Choroid plexus epithelial cell (primary cell): ENCODE measurements at regions not wholly inside any gene's neighbourhood (a gene's known extent, or its start where the extent isn't known, plus 50 kb on each side); places are given as distances from the start of the nearest gene placed in this dataset.
"Not testable (repeated sequence)": the region's sequence is repeated elsewhere in the genome, so short reads cannot be mapped to it uniquely, and the experiment has no call there.

Experiments used
- DNase-seq: peaks from one replicate; pipeline ENCODE4 v3.0.0-alpha.2; 2010; ENCODE audit warnings: low read depth
- H3K4me3 ChIP-seq: 2 replicates; pipeline ENCODE4 v1.5.1; 2011; ENCODE audit warnings: low read depth, mild to moderate bottlenecking, control low read depth, low read length, moderate library complexity
- CTCF ChIP-seq: conservative IDR thresholded peaks from 2 replicates; pipeline ENCODE4 v1.5.1; 2011; ENCODE audit warnings: low read depth, mild to moderate bottlenecking, control low read depth, inconsistent platforms, low read length, moderate library complexity

GRCh38 chr3:106065831-106066230, 197.0 kb upstream of the CBLB start:
- no peak for TF ChIP-seq CTCF
- no peak overlapping the region for H3K4me3 ChIP-seq
- no peak for DNase-seq

- no peak for TF ChIP-seq CTCF
- no peak for DNase-seq
Observed at GRCh38 chr3:106067711-106068110, 198.9 kb upstream of the CBLB start.

GRCh38 chr3:106068381-106068780, 199.6 kb upstream of the CBLB start:
- DNase-seq, result no peak
- TF ChIP-seq CTCF, result no peak
- H3K4me3 ChIP-seq, result no peak overlapping the region

More at GRCh38 chr3:106067711-106068110, 198.9 kb upstream of the CBLB start:
- no peak overlapping the region for H3K4me3 ChIP-seq

- DNase-seq, result peak; percentile 5
- H3K4me3 ChIP-seq, result no peak overlapping the region
- TF ChIP-seq CTCF, result no peak
Observed at GRCh38 chr3:106068795-106069194, 200.0 kb upstream of the CBLB start.

GRCh38 chr3:106070187-106070586, 201.4 kb upstream of the CBLB start:
- DNase-seq, result no peak
- no peak for TF ChIP-seq CTCF
- no peak overlapping the region for H3K4me3 ChIP-seq

- no peak for DNase-seq
- TF ChIP-seq CTCF, result no peak
- no peak overlapping the region for H3K4me3 ChIP-seq
Observed at GRCh38 chr3:106071306-106071705, 202.5 kb upstream of the CBLB start.

GRCh38 chr3:106072596-106072995, 203.8 kb upstream of the CBLB start:
- not testable (repeated sequence) for DNase-seq, H3K4me3 ChIP-seq

- DNase-seq, H3K4me3 ChIP-seq: not testable (repeated sequence)
Observed at GRCh38 chr3:106073806-106074205, 205.0 kb upstream of the CBLB start.

GRCh38 chr3:106075731-106076130, 206.9 kb upstream of the CBLB start:
- DNase-seq, H3K4me3 ChIP-seq: not testable (repeated sequence)
